MCF 10A (cell line): ENCODE measurements at regions not wholly inside any gene's neighbourhood (a gene's known extent, or its start where the extent isn't known, plus 50 kb on each side); places are given as distances from the start of the nearest gene placed in this dataset.

Experiments used
- BruUV-seq: library from RNA; stranded (reverse); fragments of 400-500 nt; replicated peaks from 2 replicates; lab custom pipeline; 2021; lab: Mats Ljungman, UMichigan
- CTCF ChIA-PET: fragments of 300-600 bp; sonication (Branson Sonifier 250); formaldehyde crosslinking; extraction: SDS; loops from one replicate; lab custom pipeline; 2021; ENCODE audit warnings: antibody characterized with exemption, inconsistent platforms; lab: Yijun Ruan, JAX
- POLR2A ChIA-PET: fragments of 300-600, 350-650 bp; sonication (Branson Sonifier 250); formaldehyde crosslinking; extraction: SDS; loops from one replicate; lab custom pipeline; 2020; ENCODE audit warnings: antibody characterized with exemption, inconsistent platforms; lab: Yijun Ruan, JAX
- DNase-seq: peaks from one replicate; pipeline ENCODE4 v3.0.0-alpha.2; 2018; ENCODE audit not compliant: unreplicated experiment
- H3K27ac Mint-ChIP-seq: one replicate; pipeline ENCODE4 v1.8.0; 2022; ENCODE audit warnings: mild to moderate bottlenecking, low read depth, mixed read lengths; ENCODE audit not compliant: unreplicated experiment
- H3K27me3 Mint-ChIP-seq: one replicate; pipeline ENCODE4 v1.8.0; 2022; ENCODE audit warnings: mixed read lengths; ENCODE audit not compliant: insufficient read depth, unreplicated experiment
- H3K36me3 Mint-ChIP-seq: one replicate; pipeline ENCODE4 v1.8.0; 2022; ENCODE audit warnings: mild to moderate bottlenecking, moderate library complexity, mixed read lengths; ENCODE audit not compliant: insufficient read depth, unreplicated experiment
- H3K4me1 Mint-ChIP-seq: one replicate; pipeline ENCODE4 v1.8.0; 2022; ENCODE audit warnings: mixed read lengths; ENCODE audit not compliant: insufficient read depth, unreplicated experiment
- H3K4me3 Mint-ChIP-seq: one replicate; pipeline ENCODE4 v1.8.0; 2022; ENCODE audit warnings: mild to moderate bottlenecking, moderate library complexity, mixed read lengths; ENCODE audit not compliant: unreplicated experiment
- H3K9me3 Mint-ChIP-seq: one replicate; pipeline ENCODE4 v1.8.0; 2022; ENCODE audit warnings: mixed read lengths; ENCODE audit not compliant: unreplicated experiment
- CTCF ChIP-seq: fragments of 200-600 bp; IDR thresholded peaks from one replicate; pipeline ENCODE4 v1.8.0; 2022; ENCODE audit warnings: antibody characterized with exemption, mild to moderate bottlenecking; ENCODE audit not compliant: unreplicated experiment
- intact Hi-C: fragments of 100-400 bp; cut with micrococcal nuclease; formaldehyde crosslinking; loops from 2 replicates; pipeline ENCODE4 v1.14.1; 2022

GRCh38 chr13:40215747-40216146, 450.7 kb downstream of the FOXO1 start:
- Mint-ChIP-seq H3K27ac (no peak overlapping the region), H3K36me3 (no peaks in the 10 kb centered on the region), H3K4me3 (no peak overlapping the region), H3K27me3 (no peaks in the 10 kb centered on the region), H3K4me1 (peaks cover 22% of the 10 kb centered on the region), H3K9me3 (peaks cover 34% of the 10 kb centered on the region)
- DNase-seq = no peak
- no TSS peak for BruUV-seq
- ChIA-PET CTCF (no interaction called here), POLR2A (no interaction called here)
- no peak for TF ChIP-seq CTCF
- intact Hi-C loops = no loop called here

GRCh38 chr13:40217675-40218074, 448.8 kb downstream of the FOXO1 start:
- Mint-ChIP-seq H3K4me1 (peaks cover 27% of the 10 kb centered on the region), H3K36me3 (no peaks in the 10 kb centered on the region), H3K4me3 (no peak overlapping the region), H3K27ac (peak overlapping the region; percentile 69), H3K9me3 (peaks cover 18% of the 10 kb centered on the region), H3K27me3 (no peaks in the 10 kb centered on the region)
- DNase-seq = no peak
- CTCF ChIA-PET = interaction anchor here (0.6 to 1.2 kb wide), 2 partner anchors 10 to 406 kb away, joined by 3 read pairs; no protein-coding TSS in a partner anchor
- BruUV-seq = no TSS peak
- TF ChIP-seq CTCF = no peak
- POLR2A ChIA-PET = interaction anchor here (1.1 to 2.2 kb wide), 3 partner anchors 12 to 106 kb away, joined by 3 to 11 read pairs (median 3); no protein-coding TSS in a partner anchor
- intact Hi-C loops = no loop called here

GRCh38 chr13:40220299-40220935, 446.0 kb downstream of the FOXO1 start:
- TF ChIP-seq CTCF = no peak
- no TSS peak for BruUV-seq
- intact Hi-C loops = no loop called here
- Mint-ChIP-seq H3K9me3 (peaks cover 7% of the 10 kb centered on the region), H3K36me3 (no peaks in the 10 kb centered on the region), H3K4me1 (peaks cover 38% of the 10 kb centered on the region), H3K4me3 (no peak overlapping the region), H3K27me3 (no peaks in the 10 kb centered on the region), H3K27ac (peak overlapping the region; percentile 95)
- ChIA-PET CTCF (interaction anchor here (0.6 to 1.3 kb wide), 5 partner anchors 10 to 221 kb away, joined by 3 to 5 read pairs (median 3); no protein-coding TSS in a partner anchor), POLR2A (interaction anchor here (0.5 to 2.7 kb wide), 17 partner anchors 13 to 283 kb away, joined by 3 to 23 read pairs (median 7); no protein-coding TSS in a partner anchor)
- peak; percentile 65 for DNase-seq

GRCh38 chr13:40221131-40221459, 445.3 kb downstream of the FOXO1 start:
- peaks cover 7% of the 10 kb centered on the region for H3K9me3 Mint-ChIP-seq
- TF ChIP-seq CTCF = no peak
- no peaks in the 10 kb centered on the region for H3K36me3 Mint-ChIP-seq
- peak overlapping the region; percentile 28 for H3K4me3 Mint-ChIP-seq
- intact Hi-C loops = no loop called here
- peak overlapping the region; percentile 95 for H3K27ac Mint-ChIP-seq
- BruUV-seq = no TSS peak
- DNase-seq = no peak
- no peaks in the 10 kb centered on the region for H3K27me3 Mint-ChIP-seq
- ChIA-PET CTCF (interaction anchor here (0.9 to 1.3 kb wide), 4 partner anchors 11 to 162 kb away, joined by 3 to 5 read pairs (median 3); no protein-coding TSS in a partner anchor), POLR2A (interaction anchor here (0.7 to 2.7 kb wide), 24 partner anchors 12 to 438 kb away, joined by 3 to 23 read pairs (median 6); no protein-coding TSS in a partner anchor)
- H3K4me1 Mint-ChIP-seq = peaks cover 38% of the 10 kb centered on the region
